Endodermal cell (in vitro differentiated cells): ENCODE measurements at regions not wholly inside any gene's neighbourhood (a gene's known extent, or its start where the extent isn't known, plus 50 kb on each side); places are given as distances from the start of the nearest gene placed in this dataset.

Experiments
- DNase-seq: peaks from one replicate; pipeline ENCODE4 v3.0.0-alpha.2; 2017
- H3K27ac ChIP-seq: 2 replicates; pipeline ENCODE4 v1.5.1; 2013; ENCODE audit warnings: mild to moderate bottlenecking, low read depth, low read length, moderate library complexity
- H3K27me3 ChIP-seq: 2 replicates; pipeline ENCODE4 v1.6.1; 2013; ENCODE audit warnings: mild to moderate bottlenecking, low read length, moderate library complexity; ENCODE audit not compliant: insufficient read depth, control insufficient read depth, poor library complexity, severe bottlenecking
- H3K36me3 ChIP-seq: 2 replicates; pipeline ENCODE4 v1.7.0; 2013; ENCODE audit warnings: mild to moderate bottlenecking, low read length, moderate library complexity; ENCODE audit not compliant: control insufficient read depth, insufficient read depth
- H3K4me1 ChIP-seq: one replicate; pipeline ENCODE4 v1.7.0; 2013; ENCODE audit warnings: low read length; ENCODE audit not compliant: control insufficient read depth, insufficient read depth
- H3K4me3 ChIP-seq: 2 replicates; pipeline ENCODE4 v1.5.1; 2013; ENCODE audit warnings: mild to moderate bottlenecking, low read length, moderate library complexity
- H3K9ac ChIP-seq: 2 replicates; pipeline ENCODE4 v1.6.1; 2013; ENCODE audit warnings: mild to moderate bottlenecking, low read length, moderate library complexity; ENCODE audit not compliant: poor library complexity, severe bottlenecking; ENCODE audit errors: extremely low read depth
- H3K9me3 ChIP-seq: 2 replicates; pipeline ENCODE4 v1.6.1; 2013; ENCODE audit warnings: mild to moderate bottlenecking, low read length, moderate library complexity; ENCODE audit not compliant: control insufficient read depth
- H3K27ac Mint-ChIP-seq: 2 replicates; pipeline ENCODE4 v1.8.0; 2020; ENCODE audit warnings: mixed read lengths
- H3K27me3 Mint-ChIP-seq: 2 replicates; pipeline ENCODE4 v1.8.0; 2021; ENCODE audit warnings: mild to moderate bottlenecking, mixed read lengths; ENCODE audit not compliant: insufficient read depth
- H3K36me3 Mint-ChIP-seq: 2 replicates; pipeline ENCODE4 v1.8.0; 2020; ENCODE audit warnings: low read depth, mixed read lengths
- H3K4me1 Mint-ChIP-seq: 2 replicates; pipeline ENCODE4 v1.8.0; 2020; ENCODE audit warnings: mixed read lengths
- H3K4me3 Mint-ChIP-seq: 2 replicates; pipeline ENCODE4 v1.8.0; 2020; ENCODE audit warnings: mild to moderate bottlenecking, moderate library complexity, mixed read lengths
- H3K9me3 Mint-ChIP-seq: 2 replicates; pipeline ENCODE4 v1.8.0; 2020; ENCODE audit warnings: mild to moderate bottlenecking, mixed read lengths
- CTCF ChIP-seq: fragments of 200-600 bp; sonication (generic); conservative IDR thresholded peaks from 2 replicates; pipeline ENCODE4 v1.5.0; 2021; ENCODE audit warnings: antibody characterized with exemption, mild to moderate bottlenecking
- WGBS, 2 experiments: methylation state at CpG; one replicate each; pipeline versions ENCODE4 v1.1.5 to v1.1.7; 2013; ENCODE audit warnings: missing lambda C conversion rate in 2 of 2, mixed read lengths in 1 of 2; ENCODE audit not compliant: insufficient coverage in 1 of 2, insufficient read length in 1 of 2; 5-methylcytosine and 5-hydroxymethylcytosine counted together

DNA sequence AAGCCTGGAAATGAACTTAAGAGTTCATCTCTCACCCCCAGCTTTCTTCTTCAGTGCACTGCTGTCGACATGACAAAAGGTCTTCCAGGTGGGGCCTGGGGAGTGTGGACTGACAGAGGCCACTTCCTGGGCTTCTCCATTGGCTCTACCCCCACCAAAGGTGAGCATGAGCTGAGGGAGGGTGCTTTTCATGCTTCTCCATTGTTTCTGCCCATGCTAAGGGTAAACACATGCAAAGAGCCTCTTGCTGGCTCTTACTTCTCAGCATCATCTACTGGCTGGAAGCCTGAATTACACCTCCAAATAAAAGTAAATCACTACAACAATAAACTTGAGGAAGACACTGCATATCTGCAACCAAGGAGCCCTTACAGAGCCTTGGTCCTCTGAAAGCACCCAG lies 227.2 kb downstream of the EPM2A start:
- peaks cover 31% of the 10 kb centered on the region for H3K9me3 ChIP-seq
- no peak overlapping the region for H3K9ac ChIP-seq
- no peaks in the 10 kb centered on the region for H3K4me1 ChIP-seq
- no peaks in the 10 kb centered on the region for H3K4me1 Mint-ChIP-seq
- WGBS, 2 experiments = 93% methylated on average over 1 of the region's 1 CpG; no CpG with 5 or more reads in 1 of the 2 experiments
- H3K36me3 Mint-ChIP-seq = peaks cover 8% of the 10 kb centered on the region
- H3K36me3 ChIP-seq = no peaks in the 10 kb centered on the region
- H3K27me3 ChIP-seq = no peaks in the 10 kb centered on the region
- H3K4me3 Mint-ChIP-seq = no peak overlapping the region
- TF ChIP-seq CTCF = peak; percentile 70
- H3K27me3 Mint-ChIP-seq = no peaks in the 10 kb centered on the region
- peak overlapping the region; percentile 18 for H3K4me3 ChIP-seq
- H3K27ac Mint-ChIP-seq = no peak overlapping the region
- no peak overlapping the region for H3K27ac ChIP-seq
- DNase-seq = peak; percentile 66
- peaks cover 34% of the 10 kb centered on the region for H3K9me3 Mint-ChIP-seq

DNA sequence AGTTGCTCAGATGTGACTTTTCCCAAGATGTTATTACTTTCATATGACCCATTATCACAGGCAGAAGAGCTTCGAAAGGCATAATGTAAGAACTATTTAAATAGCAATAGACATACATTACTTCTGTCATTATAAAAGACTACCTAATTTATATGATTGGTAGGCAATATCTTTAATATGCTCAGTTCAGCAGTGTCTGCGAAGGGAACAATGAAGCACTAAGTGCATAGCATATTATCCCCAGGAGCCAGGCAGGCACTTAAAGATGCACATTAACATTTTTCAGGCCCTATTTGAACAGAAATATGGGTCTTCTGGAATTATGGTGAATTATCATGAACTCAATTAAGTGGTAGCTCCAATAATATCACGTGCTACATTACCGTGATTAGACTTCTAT lies 217.8 kb downstream of the EPM2A start:
- H3K27ac ChIP-seq = no peak overlapping the region
- Mint-ChIP-seq H3K36me3 (no peaks in the 10 kb centered on the region), H3K4me1 (no peaks in the 10 kb centered on the region), H3K4me3 (no peak overlapping the region), H3K27me3 (peaks cover 8% of the 10 kb centered on the region), H3K9me3 (no peaks in the 10 kb centered on the region), H3K27ac (no peak overlapping the region)
- H3K9me3 ChIP-seq = no peaks in the 10 kb centered on the region
- no peak for TF ChIP-seq CTCF
- no peak overlapping the region for H3K4me3 ChIP-seq
- H3K9ac ChIP-seq = no peak overlapping the region
- DNase-seq = no peak
- no peaks in the 10 kb centered on the region for H3K36me3 ChIP-seq
- no peaks in the 10 kb centered on the region for H3K27me3 ChIP-seq
- 92 to 100% methylated on average over 3 to 4 of the region's 4 CpGs for WGBS, 2 experiments
- no peaks in the 10 kb centered on the region for H3K4me1 ChIP-seq

GRCh38 chr6:145525038-145525437 lies 210.3 kb downstream of the EPM2A start:
- WGBS, 2 experiments = 84 to 92% methylated on average over 3 of the region's 3 CpGs
- H3K27ac ChIP-seq = no peak overlapping the region
- H3K27me3 Mint-ChIP-seq = peaks cover 56% of the 10 kb centered on the region
- H3K9me3 ChIP-seq = peaks cover 23% of the 10 kb centered on the region
- no peaks in the 10 kb centered on the region for H3K36me3 ChIP-seq
- H3K9ac ChIP-seq = no peak overlapping the region
- peaks cover 18% of the 10 kb centered on the region for H3K9me3 Mint-ChIP-seq
- no peak overlapping the region for H3K4me3 ChIP-seq
- no peak overlapping the region for H3K4me3 Mint-ChIP-seq
- no peaks in the 10 kb centered on the region for H3K27me3 ChIP-seq
- peaks cover 1% of the 10 kb centered on the region for H3K36me3 Mint-ChIP-seq
- H3K4me1 Mint-ChIP-seq = peaks cover 14% of the 10 kb centered on the region
- no peak for TF ChIP-seq CTCF
- DNase-seq = no peak
- no peak overlapping the region for H3K27ac Mint-ChIP-seq
- H3K4me1 ChIP-seq = peaks cover 12% of the 10 kb centered on the region
